H54 (cell line): ENCODE measurements at regions not wholly inside any gene's neighbourhood (a gene's known extent, or its start where the extent isn't known, plus 50 kb on each side); places are given as distances from the start of the nearest gene placed in this dataset.
"Not testable (repeated sequence)": the region's sequence is repeated elsewhere in the genome, so short reads cannot be mapped to it uniquely, and the experiment has no call there.

Source experiments
- DNase-seq: peaks from one replicate; pipeline ENCODE4 v3.0.0; 2011; ENCODE audit warnings: low spot score, mixed read lengths; ENCODE audit not compliant: insufficient read length
- FAIRE-seq: peaks from 3 replicates; lab custom pipeline; 2011; peaks lifted over from hg19 to GRCh38; lab: Jason Lieb, UNC
- POLR2A ChIP-seq: IDR thresholded peaks from 2 replicates; pipeline ENCODE4 v1.6.1; 2011; ENCODE audit warnings: low read depth, mild to moderate bottlenecking, low read length

DNA sequence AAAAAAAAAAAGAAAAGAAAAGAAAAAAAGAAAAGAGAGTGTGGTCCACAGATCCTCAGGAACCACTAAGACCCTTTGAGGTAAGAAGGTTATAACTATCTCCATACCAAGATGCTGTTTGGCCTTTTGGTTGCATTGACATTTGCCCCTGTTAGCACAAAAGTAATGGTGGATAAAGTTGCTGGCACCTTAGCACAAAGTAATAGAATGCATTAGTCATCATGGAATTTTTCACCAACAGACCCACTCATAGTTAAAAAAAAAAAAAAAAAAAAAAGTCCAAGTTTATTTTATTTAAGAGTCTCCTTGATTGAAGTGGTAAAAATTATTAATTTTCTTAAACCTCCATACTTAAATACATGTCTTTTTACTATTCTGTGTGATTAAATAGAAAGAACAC, 78.4 kb upstream of the RBPJ start:
- DNase-seq (no peak), FAIRE-seq (no peak)
- no peak for TF ChIP-seq POLR2A

DNA sequence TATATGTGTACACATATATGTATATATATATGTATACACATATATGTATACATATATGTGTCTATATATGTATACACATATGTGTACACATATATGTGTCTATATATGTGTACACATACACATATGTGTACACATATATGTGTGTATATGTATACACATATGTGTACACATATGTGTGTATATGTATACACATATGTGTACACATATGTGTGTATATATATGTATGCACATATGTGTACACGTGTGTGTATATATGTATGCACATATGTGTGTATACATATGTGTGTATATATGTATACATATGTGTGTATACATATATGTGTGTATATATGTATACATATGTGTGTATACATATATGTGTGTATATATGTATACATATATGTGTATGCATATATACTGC, 76.7 kb upstream of the RBPJ start:
- peak; percentile 69 for FAIRE-seq
- not testable (repeated sequence) for DNase-seq

DNA sequence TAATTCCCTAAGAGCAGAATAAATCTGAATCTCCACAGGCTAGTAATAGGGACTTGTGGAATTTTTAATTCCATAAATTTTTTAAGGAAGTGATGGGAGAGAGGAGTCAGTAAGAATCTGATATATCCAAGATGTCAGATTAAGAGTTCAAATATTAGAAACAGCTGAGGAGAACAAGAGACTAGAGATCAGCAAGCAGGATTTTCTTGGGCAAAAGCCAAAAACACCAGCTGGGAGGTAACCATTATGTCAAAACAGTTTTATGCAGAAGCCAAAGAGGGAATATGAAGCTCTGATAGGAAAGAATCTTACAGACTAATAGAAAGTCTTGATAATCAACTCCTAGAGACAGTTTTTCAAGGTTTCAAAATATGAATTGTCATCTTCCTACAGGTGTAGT, 72.2 kb upstream of the RBPJ start:
- DNase-seq, result no peak
- no peak for FAIRE-seq
- TF ChIP-seq POLR2A, result no peak

- no peak for DNase-seq
- no peak for TF ChIP-seq POLR2A
- FAIRE-seq, result peak; percentile 84
These were observed 68.3 kb upstream of the RBPJ start for GRCh38 chr4:26252349-26253025.

- TF ChIP-seq POLR2A, result no peak
- DNase-seq (no peak), FAIRE-seq (no peak)
These were observed 66.8 kb upstream of the RBPJ start for GRCh38 chr4:26253968-26254367.

DNA sequence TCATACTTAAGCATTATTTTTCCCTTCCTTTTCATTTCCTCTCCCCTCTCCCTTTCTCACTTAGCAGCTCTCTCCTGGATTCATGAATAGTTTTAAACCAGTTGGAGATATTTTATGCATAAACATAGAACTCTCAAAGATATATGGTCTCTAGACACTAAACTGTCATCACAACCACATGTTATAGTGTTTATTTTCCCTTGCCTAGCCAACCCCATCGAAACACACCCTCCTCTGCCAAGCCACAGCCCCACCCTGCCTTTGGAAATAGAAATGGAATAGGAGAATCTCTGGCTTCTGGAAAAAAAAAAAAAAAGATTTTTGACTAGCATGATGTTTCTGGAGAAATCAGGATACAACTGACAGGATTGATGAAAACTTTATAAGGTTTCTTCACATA, 64.8 kb upstream of the RBPJ start:
- DNase-seq (no peak), FAIRE-seq (no peak)
- TF ChIP-seq POLR2A, result no peak

- not testable (repeated sequence) for DNase-seq, FAIRE-seq
These were observed 63.4 kb upstream of the RBPJ start for GRCh38 chr4:26257444-26257843.

DNA sequence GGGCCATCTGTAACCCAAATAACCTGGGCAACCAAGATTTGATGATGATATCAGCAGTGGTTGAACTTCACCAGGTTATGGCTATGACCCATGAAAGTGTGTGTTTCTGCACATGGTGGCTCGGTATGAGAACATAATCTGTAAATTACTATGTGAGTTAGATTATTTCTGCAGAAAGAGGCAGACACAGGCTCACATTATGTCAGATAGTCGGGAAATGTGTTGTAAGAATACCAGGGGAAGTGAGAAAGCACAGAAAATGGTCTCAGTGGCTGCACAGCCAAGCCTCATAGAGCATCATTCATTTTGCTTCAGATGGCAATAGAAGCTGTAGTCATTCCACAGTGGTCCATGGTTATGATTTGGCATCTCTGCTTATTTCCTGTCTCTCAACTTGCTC, 63.0 kb upstream of the RBPJ start:
- no peak for FAIRE-seq
- no peak for TF ChIP-seq POLR2A

GRCh38 chr4:26260571-26260970, 60.2 kb upstream of the RBPJ start:
- TF ChIP-seq POLR2A, result no peak
- DNase-seq (no peak), FAIRE-seq (no peak)

More for the DNA sequence above, 63.0 kb upstream of the RBPJ start:
- DNase-seq, result no peak

DNA sequence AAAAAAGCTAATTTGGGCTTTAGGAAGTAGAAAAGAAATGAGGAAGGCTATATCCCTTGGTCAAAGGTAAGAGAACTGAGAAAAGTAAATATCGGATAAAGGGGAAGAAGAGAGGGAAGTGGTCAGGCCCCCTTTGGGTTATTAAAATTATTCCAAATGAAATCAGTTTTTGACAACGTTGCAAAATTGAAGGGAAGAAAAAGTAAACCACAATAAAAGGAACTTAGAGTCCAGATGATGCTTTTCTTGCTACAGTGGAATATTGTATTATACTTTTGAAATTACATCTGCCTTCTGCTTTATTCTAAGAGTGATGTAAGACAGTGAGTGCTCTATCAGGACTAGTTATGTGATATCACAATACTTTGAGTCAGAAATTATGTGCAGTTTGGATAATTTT, 59.4 kb upstream of the RBPJ start:
- DNase-seq, result no peak
- FAIRE-seq, result no peak
- TF ChIP-seq POLR2A, result no peak

DNA sequence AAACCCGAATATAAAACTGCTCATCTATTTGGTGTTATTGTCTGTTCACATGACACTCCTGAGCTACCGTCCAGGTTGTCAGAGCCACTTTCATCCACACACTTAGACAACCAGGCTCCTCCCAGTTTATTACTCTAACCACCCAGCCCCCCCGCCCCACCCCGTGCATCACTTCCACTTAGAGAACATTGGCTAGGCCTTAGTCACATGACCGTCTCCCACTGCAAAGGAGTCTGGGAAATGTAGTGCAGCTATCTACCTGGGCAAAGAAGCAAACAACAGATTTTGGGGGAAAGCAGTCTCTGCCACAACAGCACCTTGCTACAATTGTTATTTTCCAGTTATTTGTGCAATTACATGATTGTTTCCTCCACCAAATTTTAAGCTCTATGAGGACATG, 57.6 kb upstream of the RBPJ start:
- DNase-seq (peak; percentile 7), FAIRE-seq (no peak)

DNA sequence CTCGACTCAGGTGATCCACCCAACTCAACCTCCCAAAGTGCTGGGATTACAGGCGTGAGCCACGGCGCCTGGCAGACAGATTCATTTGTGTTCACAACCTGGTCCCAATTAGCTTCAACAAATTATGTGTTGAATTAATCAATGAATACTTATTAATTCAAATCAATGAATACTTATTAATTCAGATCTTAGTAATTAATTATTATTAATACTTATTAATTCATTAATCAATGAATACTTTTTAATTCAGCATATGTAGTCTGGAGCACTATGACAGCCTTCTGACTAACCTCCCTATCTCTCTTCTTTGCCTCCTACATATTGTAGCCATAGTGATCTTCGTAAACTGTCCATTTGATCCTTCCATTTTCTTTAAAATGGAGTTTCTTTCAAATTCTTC, 56.7 kb upstream of the RBPJ start:
- no peak for FAIRE-seq

More for the DNA sequence above, 57.6 kb upstream of the RBPJ start:
- no peak for TF ChIP-seq POLR2A

DNA sequence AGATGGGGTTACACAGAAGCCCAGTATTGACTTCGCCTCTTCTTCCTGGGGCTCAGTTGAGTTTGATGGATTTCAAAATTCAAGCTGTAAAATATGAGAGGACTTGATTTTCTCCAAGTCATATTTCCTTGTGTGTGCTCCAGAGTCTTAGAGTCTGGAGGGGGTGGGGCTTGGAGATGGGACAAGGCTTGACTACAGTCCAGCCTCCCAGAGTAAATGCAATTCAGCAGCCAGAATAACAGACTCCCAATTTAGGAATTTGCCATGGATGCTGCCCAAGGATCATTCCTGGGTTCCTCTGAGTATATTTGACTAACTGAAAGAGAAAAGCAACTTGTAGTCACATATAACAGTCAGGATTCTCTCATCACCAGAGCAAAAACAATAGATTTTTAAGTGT, 53.7 kb upstream of the RBPJ start:
- no peak for FAIRE-seq
- no peak for TF ChIP-seq POLR2A
- DNase-seq, result no peak

More for the DNA sequence above, 56.7 kb upstream of the RBPJ start:
- DNase-seq, result no peak
- TF ChIP-seq POLR2A, result no peak

DNA sequence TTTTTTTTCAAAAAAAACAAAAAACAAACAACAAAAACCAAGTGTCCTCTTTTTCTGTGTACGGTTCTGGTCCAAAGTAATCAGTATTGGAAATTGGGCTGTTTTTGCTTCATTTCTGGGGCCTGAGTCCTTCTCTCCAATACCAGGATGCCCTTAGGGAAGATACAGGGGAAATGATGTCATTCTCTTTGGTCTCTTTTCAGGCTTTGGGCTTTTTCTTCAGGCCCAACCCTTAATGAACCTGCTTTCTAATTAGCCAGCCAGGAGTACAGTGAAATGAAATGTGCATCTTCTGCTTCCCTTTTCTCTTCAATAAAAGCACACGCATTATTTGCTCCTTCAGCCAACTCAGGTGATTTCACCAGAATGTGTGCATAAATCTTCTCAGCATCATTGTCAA, 52.6 kb upstream of the RBPJ start:
- FAIRE-seq (no peak), DNase-seq (no peak)
- TF ChIP-seq POLR2A, result no peak

GRCh38 chr4:26269038-26269437, 51.8 kb upstream of the RBPJ start:
- FAIRE-seq, result no peak
- no peak for DNase-seq
- no peak for TF ChIP-seq POLR2A
